ENCODE measurements at regions not wholly inside any gene's neighbourhood (a gene's known extent, or its start where the extent isn't known, plus 50 kb on each side); places are given as distances from the start of the nearest gene placed in this dataset.
"Not testable (repeated sequence)": the region's sequence is repeated elsewhere in the genome, so short reads cannot be mapped to it uniquely, and the experiment has no call there.

GRCh38 chr12:92061061-92061460 is 84.6 kb downstream of the BTG1 start:
- no peak for DNase-seq (ENCODE audit: low read depth in 2 of 2)

- no peak for DNase-seq (ENCODE audit: low read depth in 2 of 2)
These were observed 85.7 kb downstream of the BTG1 start for GRCh38 chr12:92059960-92060359.

GRCh38 chr12:92058664-92059063 is 87.0 kb downstream of the BTG1 start:
- no peak for DNase-seq (ENCODE audit: low read depth in 2 of 2)

- not testable (repeated sequence) for DNase-seq (ENCODE audit: low read depth in 2 of 2)
These were observed 88.9 kb downstream of the BTG1 start for GRCh38 chr12:92056756-92057155.

GRCh38 chr12:92056290-92056689 is 89.4 kb downstream of the BTG1 start:
- DNase-seq (ENCODE audit: low read depth in 2 of 2): no peak

- peak in 1 of 2 donors; percentile 53 for DNase-seq (ENCODE audit: low read depth in 2 of 2)
These were observed 89.8 kb downstream of the BTG1 start for GRCh38 chr12:92055877-92056276.

GRCh38 chr12:92051441-92051840 is 94.2 kb downstream of the BTG1 start:
- no peak for DNase-seq (ENCODE audit: low read depth in 2 of 2)

GRCh38 chr12:92049403-92049802 is 96.2 kb downstream of the BTG1 start:
- no peak for DNase-seq (ENCODE audit: low read depth in 2 of 2)

GRCh38 chr12:92047393-92047826 is 98.2 kb downstream of the BTG1 start:
- DNase-seq (ENCODE audit: low read depth in 2 of 2): no peak

GRCh38 chr12:92046557-92047392 is 98.9 kb downstream of the BTG1 start:
- no peak for DNase-seq (ENCODE audit: low read depth in 2 of 2)

GRCh38 chr12:92045852-92046251 is 99.8 kb downstream of the BTG1 start:
- DNase-seq (ENCODE audit: low read depth in 2 of 2): no peak

GRCh38 chr12:92044435-92044834 is 101.2 kb downstream of the BTG1 start:
- no peak for DNase-seq (ENCODE audit: low read depth in 2 of 2)

GRCh38 chr12:92042791-92043531 is 102.7 kb downstream of the BTG1 start:
- no peak for DNase-seq (ENCODE audit: low read depth in 2 of 2)

- DNase-seq (ENCODE audit: low read depth in 2 of 2): no peak
These were observed 103.9 kb downstream of the BTG1 start for GRCh38 chr12:92041742-92042141.

- no peak for DNase-seq (ENCODE audit: low read depth in 2 of 2)
These were observed 106.6 kb downstream of the BTG1 start for GRCh38 chr12:92039046-92039445.

- DNase-seq (ENCODE audit: low read depth in 2 of 2): no peak
These were observed 107.2 kb downstream of the BTG1 start for GRCh38 chr12:92038476-92038875.

GRCh38 chr12:92036771-92037453 is 108.7 kb downstream of the BTG1 start:
- DNase-seq (ENCODE audit: low read depth in 2 of 2): no peak

- DNase-seq (ENCODE audit: low read depth in 2 of 2): no peak
These were observed 109.5 kb downstream of the BTG1 start for GRCh38 chr12:92036061-92036620.

- no peak for DNase-seq (ENCODE audit: low read depth in 2 of 2)
These were observed 110.2 kb downstream of the BTG1 start for GRCh38 chr12:92035477-92035876.

- peak; percentile 12 for DNase-seq (ENCODE audit: low read depth in 2 of 2)
These were observed 110.7 kb downstream of the BTG1 start for GRCh38 chr12:92034858-92035401.

- no peak for DNase-seq (ENCODE audit: low read depth in 2 of 2)
These were observed 111.6 kb downstream of the BTG1 start for GRCh38 chr12:92034083-92034482.

- no peak for DNase-seq (ENCODE audit: low read depth in 2 of 2)
These were observed 112.7 kb downstream of the BTG1 start for GRCh38 chr12:92032965-92033364.

Data from stimulated activated CD4-positive, alpha-beta T cell treated with anti-CD3 and anti-CD28 coated beads, Interleukin-1b, Interleukin-23, amount 100 ng/mL, for 4 hours (primary cell).